Mammary epithelial cell (primary cell): ENCODE measurements at regions not wholly inside any gene's neighbourhood (a gene's known extent, or its start where the extent isn't known, plus 50 kb on each side); places are given as distances from the start of the nearest gene placed in this dataset.

ENCODE experiments used
- CTCF ChIP-seq, 2 donors: IDR thresholded peaks in 1 of 2; conservative IDR thresholded peaks in 1 of 2; 2 replicates each; pipeline ENCODE4 v1.5.1; 2011 to 2012; ENCODE audit warnings: inconsistent platforms in 2 of 2, low read length in 2 of 2, mild to moderate bottlenecking in 2 of 2, control low read depth in 1 of 2, low read depth in 1 of 2; ENCODE audit not compliant: insufficient read depth in 1 of 2; ENCODE audit errors: extremely low read depth in 1 of 2
- EZH2 ChIP-seq: IDR thresholded peaks from 2 replicates; pipeline ENCODE4 v1.6.1; 2012; ENCODE audit warnings: low read length, inconsistent platforms, borderline replicate concordance

- TF ChIP-seq CTCF (conservative IDR thresholded peaks at IDR 0.05 in 1 of 2, IDR thresholded peaks at IDR 0.05 in 1 of 2; ENCODE audit: extremely low read depth in 1 of 2, insufficient read depth in 1 of 2, low read depth in 1 of 2, low read length in 2 of 2) (no peak), EZH2 (no peak)
Measured at GRCh38 chr1:81607924-81608323, 192.8 kb upstream of the ADGRL2 start.
